ENCODE measurements at regions not wholly inside any gene's neighbourhood (a gene's known extent, or its start where the extent isn't known, plus 50 kb on each side); places are given as distances from the start of the nearest gene placed in this dataset.

- no peak for TF ChIP-seq REST (tag by site-specific recombination; IDR thresholded peaks at IDR 0.05)
- no peak for TF ChIP-seq ZNF362 (tag by site-specific recombination; IDR thresholded peaks at IDR 0.05)
- TF ChIP-seq CTCF (tag by site-specific recombination; IDR thresholded peaks at IDR 0.05), result no peak
- no peak for TF ChIP-seq SP2 (tag by site-specific recombination; IDR thresholded peaks at IDR 0.05)
These were observed 679.3 kb downstream of the OTOL1 start for GRCh38 chr3:162175878-162176277.
